ENCODE measurements at regions not wholly inside any gene's neighbourhood (a gene's known extent, or its start where the extent isn't known, plus 50 kb on each side); places are given as distances from the start of the nearest gene placed in this dataset.

DNA sequence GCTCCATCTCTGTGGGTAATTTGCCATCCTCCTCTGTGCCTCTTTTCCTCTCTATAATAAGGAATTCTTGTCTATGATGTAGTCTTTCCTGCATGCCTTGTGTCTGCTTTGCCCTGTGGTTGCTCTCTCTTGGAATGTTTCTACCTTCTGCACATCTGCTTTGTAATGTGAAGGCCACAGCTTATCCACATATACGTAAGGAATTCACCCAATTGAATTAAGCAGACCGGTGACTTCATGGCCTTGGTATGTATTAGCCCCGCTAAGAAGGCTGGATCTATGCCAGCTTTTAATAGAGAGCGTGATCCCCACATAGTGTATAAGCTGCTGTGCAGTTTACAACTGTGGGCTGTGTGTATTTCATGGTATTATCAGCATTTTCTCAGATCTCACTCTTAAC lies 274.7 kb downstream of the RNF144A start:
- TF ChIP-seq CTCF (IDR thresholded peaks at IDR 0.05) (no peak), POLR2A (IDR thresholded peaks at IDR 0.05) (no peak)
- intact Hi-C loops (cut with DNase I), result no loop called here
- no peak for ATAC-seq
- Histone ChIP-seq H3K4me3 (no peak overlapping the region), H3K27me3 (peaks cover 0 to 3% (median 0%) of the 10 kb centered on the region in 9 donors), H3K27ac (no peak overlapping the region), H3K36me3 (no peaks in the 10 kb centered on the region), H3K4me1 (no peaks in the 10 kb centered on the region), H3K9me3 (no peaks in the 10 kb centered on the region)
- no peak for DNase-seq
- WGBS, 4 donors, result 26 to 32% (median 29%) methylated on average over 4 of the region's 4 CpGs

DNA sequence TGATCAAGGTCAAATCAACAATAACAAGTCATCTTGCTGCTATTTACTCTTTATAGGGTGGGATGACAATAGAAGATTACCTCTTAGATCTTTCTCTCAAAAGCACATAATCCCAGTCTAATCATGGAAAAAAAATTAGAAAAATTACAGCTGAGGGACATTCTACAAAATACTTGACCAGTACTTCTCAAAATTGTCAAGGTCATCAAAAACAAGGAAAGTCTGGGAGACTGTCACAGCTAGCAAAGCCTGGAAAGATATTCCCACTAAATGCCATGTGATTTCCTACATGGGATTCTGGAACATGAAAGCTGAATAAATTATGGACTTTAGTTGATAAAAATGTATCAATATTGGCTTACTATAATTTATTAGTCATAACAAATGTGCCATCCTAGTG lies 276.2 kb downstream of the RNF144A start:
- Histone ChIP-seq H3K4me1 (no peaks in the 10 kb centered on the region), H3K9me3 (no peaks in the 10 kb centered on the region), H3K27me3 (peaks cover 0 to 3% (median 0%) of the 10 kb centered on the region in 9 donors), H3K4me3 (no peak overlapping the region), H3K36me3 (no peaks in the 10 kb centered on the region), H3K27ac (no peak overlapping the region)
- TF ChIP-seq CTCF (IDR thresholded peaks at IDR 0.05), result no peak
- TF ChIP-seq POLR2A (IDR thresholded peaks at IDR 0.05), result no peak
- intact Hi-C loops (cut with DNase I), result no loop called here
- ATAC-seq (no peak), DNase-seq (no peak)

GRCh38 chr2:7194950-7195349 lies 277.7 kb downstream of the RNF144A start:
- no peak for TF ChIP-seq CTCF (IDR thresholded peaks at IDR 0.05)
- TF ChIP-seq POLR2A (IDR thresholded peaks at IDR 0.05), result no peak
- ATAC-seq (no peak), DNase-seq (no peak)
- intact Hi-C loops (cut with DNase I), result no loop called here
- no peaks in the 10 kb centered on the region for H3K4me1 ChIP-seq
- no peak overlapping the region for H3K4me3 ChIP-seq
- WGBS, 4 donors, result 94 to 99% (median 96%) methylated on average over 2 of the region's 2 CpGs
- no peaks in the 10 kb centered on the region for H3K36me3 ChIP-seq
- H3K27ac ChIP-seq, result no peak overlapping the region
- no peaks in the 10 kb centered on the region for H3K9me3 ChIP-seq
- H3K27me3 ChIP-seq, result peaks cover 0 to 3% (median 0%) of the 10 kb centered on the region in 9 donors

GRCh38 chr2:7196883-7197282 lies 279.7 kb downstream of the RNF144A start:
- H3K9me3 ChIP-seq, result no peaks in the 10 kb centered on the region
- no peak overlapping the region for H3K4me3 ChIP-seq
- no peak for ATAC-seq
- intact Hi-C loops (cut with DNase I), result no loop called here
- TF ChIP-seq POLR2A (IDR thresholded peaks at IDR 0.05), result no peak
- no peak for TF ChIP-seq CTCF (IDR thresholded peaks at IDR 0.05)
- 86 to 96% (median 91%) methylated on average over 1 of the region's 1 CpG for WGBS, 4 donors
- H3K27me3 ChIP-seq, result peaks cover 0 to 3% (median 0%) of the 10 kb centered on the region in 9 donors
- no peaks in the 10 kb centered on the region for H3K4me1 ChIP-seq
- no peak overlapping the region for H3K27ac ChIP-seq
- DNase-seq, result no peak
- H3K36me3 ChIP-seq, result no peaks in the 10 kb centered on the region

Data from heart left ventricle (tissue), 16 donors.